ENCODE measurements at regions not wholly inside any gene's neighbourhood (a gene's known extent, or its start where the extent isn't known, plus 50 kb on each side); places are given as distances from the start of the nearest gene placed in this dataset.
A peak's percentile ranks its signal among the peaks of the same experiment; 100 is the strongest.

DNA sequence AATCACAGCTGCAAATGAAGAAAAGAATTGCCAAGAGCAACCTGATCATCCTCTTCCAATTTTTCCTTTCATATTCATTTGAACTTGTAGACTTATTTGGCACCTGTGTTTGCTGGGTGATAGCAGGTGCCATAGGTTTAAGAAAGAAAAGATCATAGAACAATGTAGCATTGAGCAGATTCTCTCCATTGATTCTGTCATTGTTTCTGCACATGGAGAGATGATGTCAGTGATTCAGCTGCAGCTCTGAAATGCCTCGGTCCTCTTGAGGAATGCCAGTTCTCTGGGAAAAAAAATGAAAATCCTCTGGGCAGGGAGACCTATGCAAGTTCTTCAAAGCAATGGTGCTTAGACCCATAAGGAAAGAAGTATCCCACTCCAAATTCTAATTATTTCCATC lies 418.1 kb upstream of the KLF4 start:
- intact Hi-C loops (cut with DNase I; ENCODE audit: low total_unique reads) = no loop called here
- Histone ChIP-seq H3K27me3 (no peaks in the 10 kb centered on the region), H3K4me1 (no peaks in the 10 kb centered on the region), H3K27ac (no peak overlapping the region), H3K9me3 (peaks cover 0 to 4% (median 0%) of the 10 kb centered on the region in 4 donors), H3K4me3 (no peak overlapping the region), H3K36me3 (no peaks in the 10 kb centered on the region)
- no peak for TF ChIP-seq POLR2AphosphoS5 (IDR thresholded peaks at IDR 0.05)
- no peak for TF ChIP-seq POLR2A (IDR thresholded peaks at IDR 0.05)
- no peak for TF ChIP-seq EP300 (IDR thresholded peaks at IDR 0.05)
- TF ChIP-seq CTCF (IDR thresholded peaks at IDR 0.05) = no peak
- DNase-seq = no peak
- 31 to 73% (median 59%) methylated on average over 1 of the region's 1 CpG for WGBS, 5 donors

DNA sequence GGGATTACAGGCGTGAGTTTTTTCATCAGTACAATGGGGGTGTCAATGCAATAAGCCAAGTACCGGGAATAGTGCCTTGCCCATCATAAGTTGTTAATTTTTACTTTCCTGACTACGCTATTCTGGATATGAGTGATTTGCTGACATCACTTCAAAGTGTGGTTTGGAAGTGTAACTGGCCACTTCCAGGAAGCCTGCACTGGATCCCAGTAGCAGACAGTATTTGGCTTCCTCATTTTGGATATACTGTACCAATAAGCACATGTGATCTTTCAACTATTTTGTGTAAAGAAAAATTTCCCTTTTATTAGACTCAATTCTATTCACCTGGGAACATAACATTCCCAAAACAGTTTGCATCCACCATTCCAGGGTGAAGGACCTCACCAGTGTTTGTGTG lies 417.7 kb upstream of the KLF4 start:
- TF ChIP-seq CTCF (IDR thresholded peaks at IDR 0.05) = no peak
- TF ChIP-seq EP300 (IDR thresholded peaks at IDR 0.05) = no peak
- no peak for TF ChIP-seq POLR2A (IDR thresholded peaks at IDR 0.05)
- TF ChIP-seq POLR2AphosphoS5 (IDR thresholded peaks at IDR 0.05) = no peak
- Histone ChIP-seq H3K4me3 (no peak overlapping the region), H3K9me3 (peaks cover 0 to 1% (median 0%) of the 10 kb centered on the region in 4 donors), H3K27ac (no peak overlapping the region), H3K36me3 (no peaks in the 10 kb centered on the region), H3K4me1 (no peaks in the 10 kb centered on the region), H3K27me3 (no peaks in the 10 kb centered on the region)
- DNase-seq = no peak
- 87 to 95% (median 92%) methylated on average over 3 of the region's 3 CpGs for WGBS, 5 donors
- intact Hi-C loops (cut with DNase I; ENCODE audit: low total_unique reads) = no loop called here

- no peaks in the 10 kb centered on the region for H3K36me3 ChIP-seq
- no peak for DNase-seq
- no peaks in the 10 kb centered on the region for H3K9me3 ChIP-seq
- no peaks in the 10 kb centered on the region for H3K27me3 ChIP-seq
- no peak overlapping the region for H3K27ac ChIP-seq
- no peaks in the 10 kb centered on the region for H3K4me1 ChIP-seq
- no peak overlapping the region for H3K4me3 ChIP-seq
- 84 to 95% (median 91%) methylated on average over 1 of the region's 1 CpG for WGBS, 5 donors
- intact Hi-C loops (cut with DNase I; ENCODE audit: low total_unique reads) = no loop called here
- no peak for TF ChIP-seq CTCF (IDR thresholded peaks at IDR 0.05)
- no peak for TF ChIP-seq POLR2AphosphoS5 (IDR thresholded peaks at IDR 0.05)
- no peak for TF ChIP-seq EP300 (IDR thresholded peaks at IDR 0.05)
- TF ChIP-seq POLR2A (IDR thresholded peaks at IDR 0.05) = no peak
Observed at GRCh38 chr9:107906074-107906473, 416.5 kb upstream of the KLF4 start.

- Histone ChIP-seq H3K27ac (no peak overlapping the region), H3K27me3 (no peaks in the 10 kb centered on the region), H3K9me3 (no peaks in the 10 kb centered on the region), H3K36me3 (no peaks in the 10 kb centered on the region), H3K4me3 (no peak overlapping the region), H3K4me1 (no peaks in the 10 kb centered on the region)
- 51 to 77% (median 68%) methylated on average over 2 of the region's 2 CpGs for WGBS, 5 donors
- TF ChIP-seq POLR2AphosphoS5 (IDR thresholded peaks at IDR 0.05) (no peak), EP300 (IDR thresholded peaks at IDR 0.05) (no peak), POLR2A (IDR thresholded peaks at IDR 0.05) (no peak), CTCF (IDR thresholded peaks at IDR 0.05) (no peak)
- peak in 1 of 2 donors; percentile 36 for DNase-seq
- intact Hi-C loops (cut with DNase I; ENCODE audit: low total_unique reads) = no loop called here
Observed at GRCh38 chr9:107905308-107906020, 415.9 kb upstream of the KLF4 start.
